Neutrophil (primary cell): ENCODE measurements at regions not wholly inside any gene's neighbourhood (a gene's known extent, or its start where the extent isn't known, plus 50 kb on each side); places are given as distances from the start of the nearest gene placed in this dataset.

Experiments used
- H3K27ac ChIP-seq: fragments of 200-600 bp; sonication (generic); 2 replicates; pipeline ENCODE4 v1.5.1; 2016; ENCODE audit warnings: mild to moderate bottlenecking, moderate library complexity
- H3K27me3 ChIP-seq: fragments of 200-600 bp; sonication (generic); 2 replicates; pipeline ENCODE4 v1.6.0; 2016; ENCODE audit warnings: mild to moderate bottlenecking
- H3K36me3 ChIP-seq: fragments of 200-600 bp; sonication (generic); 2 replicates; pipeline ENCODE4 v1.5.1; 2017
- H3K4me1 ChIP-seq, 2 experiments: fragments of 200-600 bp in 1 of 2; sonication (generic) in 1 of 2; 1 replicate in 1 of 2; 2 replicates in 1 of 2; pipeline versions ENCODE4 v1.5.1 to v1.6.1; 2013 to 2016; ENCODE audit warnings: low read depth in 1 of 2, low read length in 1 of 2, mild to moderate bottlenecking in 1 of 2, moderate library complexity in 1 of 2; ENCODE audit not compliant: control insufficient read depth in 1 of 2, insufficient read depth in 1 of 2
- H3K4me3 ChIP-seq, 2 experiments: fragments of 200-600 bp in 1 of 2; sonication (generic) in 1 of 2; 1 replicate in 1 of 2; 2 replicates in 1 of 2; pipeline ENCODE4 v1.5.1; 2013 to 2016; ENCODE audit warnings: low read depth in 1 of 2, low read length in 1 of 2, mild to moderate bottlenecking in 1 of 2, moderate library complexity in 1 of 2
- H3K9me3 ChIP-seq: fragments of 200-600 bp; sonication (generic); 2 replicates; pipeline ENCODE4 v1.5.1; 2016
- TF ChIP-seq, protein P1 (sequence below): fragments of 200-600 bp; sonication (generic); IDR thresholded peaks from 2 replicates; pipeline ENCODE4 v1.5.1; 2016; ENCODE audit warnings: antibody characterized with exemption

- Histone ChIP-seq H3K36me3 (no peaks in the 10 kb centered on the region), H3K27me3 (no peaks in the 10 kb centered on the region)
- TF ChIP-seq, protein P1, sequence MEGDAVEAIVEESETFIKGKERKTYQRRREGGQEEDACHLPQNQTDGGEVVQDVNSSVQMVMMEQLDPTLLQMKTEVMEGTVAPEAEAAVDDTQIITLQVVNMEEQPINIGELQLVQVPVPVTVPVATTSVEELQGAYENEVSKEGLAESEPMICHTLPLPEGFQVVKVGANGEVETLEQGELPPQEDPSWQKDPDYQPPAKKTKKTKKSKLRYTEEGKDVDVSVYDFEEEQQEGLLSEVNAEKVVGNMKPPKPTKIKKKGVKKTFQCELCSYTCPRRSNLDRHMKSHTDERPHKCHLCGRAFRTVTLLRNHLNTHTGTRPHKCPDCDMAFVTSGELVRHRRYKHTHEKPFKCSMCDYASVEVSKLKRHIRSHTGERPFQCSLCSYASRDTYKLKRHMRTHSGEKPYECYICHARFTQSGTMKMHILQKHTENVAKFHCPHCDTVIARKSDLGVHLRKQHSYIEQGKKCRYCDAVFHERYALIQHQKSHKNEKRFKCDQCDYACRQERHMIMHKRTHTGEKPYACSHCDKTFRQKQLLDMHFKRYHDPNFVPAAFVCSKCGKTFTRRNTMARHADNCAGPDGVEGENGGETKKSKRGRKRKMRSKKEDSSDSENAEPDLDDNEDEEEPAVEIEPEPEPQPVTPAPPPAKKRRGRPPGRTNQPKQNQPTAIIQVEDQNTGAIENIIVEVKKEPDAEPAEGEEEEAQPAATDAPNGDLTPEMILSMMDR, result no peak
These were observed 313.6 kb upstream of the ANO3 start for GRCh38 chr11:26018336-26018735.

GRCh38 chr11:26019386-26019785, 312.5 kb upstream of the ANO3 start:
- H3K4me3 ChIP-seq, result no peak overlapping the region
- H3K9me3 ChIP-seq, result no peaks in the 10 kb centered on the region
- TF ChIP-seq, protein P1, result no peak
- H3K4me1 ChIP-seq, result no peaks in the 10 kb centered on the region
- H3K27me3 ChIP-seq, result no peaks in the 10 kb centered on the region
- no peak overlapping the region for H3K27ac ChIP-seq
- H3K36me3 ChIP-seq, result no peaks in the 10 kb centered on the region

More at GRCh38 chr11:26018336-26018735, 313.6 kb upstream of the ANO3 start:
- H3K9me3 ChIP-seq, result no peaks in the 10 kb centered on the region
- no peaks in the 10 kb centered on the region for H3K4me1 ChIP-seq
- H3K27ac ChIP-seq, result no peak overlapping the region
- no peak overlapping the region for H3K4me3 ChIP-seq

DNA sequence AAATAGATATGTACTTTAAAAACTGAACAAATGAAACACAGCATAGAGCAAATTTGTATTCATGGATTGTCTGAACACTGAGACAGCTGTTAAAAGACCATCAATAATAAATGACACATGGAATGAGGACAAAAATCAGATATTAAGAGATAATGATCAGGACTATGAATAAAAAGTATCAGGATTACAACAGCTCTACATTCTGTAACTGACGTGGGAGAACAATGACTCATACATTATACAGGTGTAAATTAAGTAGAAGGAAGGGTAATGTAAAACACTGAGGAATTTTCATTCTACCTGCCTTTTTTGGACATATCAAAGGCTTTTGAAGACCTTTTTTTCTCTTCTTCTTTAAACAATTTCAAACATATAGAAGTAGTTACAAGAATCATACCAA, 310.9 kb upstream of the ANO3 start:
- TF ChIP-seq, protein P1, result no peak
- Histone ChIP-seq H3K4me3 (no peak overlapping the region), H3K36me3 (no peaks in the 10 kb centered on the region), H3K27ac (no peak overlapping the region), H3K4me1 (no peaks in the 10 kb centered on the region), H3K27me3 (no peaks in the 10 kb centered on the region), H3K9me3 (no peaks in the 10 kb centered on the region)

DNA sequence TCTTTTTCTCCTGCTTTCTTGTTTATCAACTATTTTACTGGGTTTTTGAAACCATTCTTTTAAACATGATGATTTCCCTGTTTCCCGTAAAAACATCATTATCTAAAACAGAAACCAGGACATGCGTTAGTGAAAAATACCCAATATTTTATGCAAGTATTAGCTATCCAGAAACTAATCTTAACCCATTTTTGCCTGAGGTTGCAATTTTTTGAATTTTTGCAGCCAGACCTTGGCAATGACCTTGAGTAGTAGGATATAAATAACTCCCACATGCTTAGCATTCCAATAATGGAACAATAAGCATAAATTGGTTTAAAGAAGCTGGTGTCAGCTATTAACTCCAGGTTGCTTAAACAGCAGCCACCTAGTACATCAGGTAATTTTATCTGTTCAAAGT, 308.9 kb upstream of the ANO3 start:
- H3K4me1 ChIP-seq, result no peaks in the 10 kb centered on the region
- TF ChIP-seq, protein P1, result no peak
- no peak overlapping the region for H3K27ac ChIP-seq
- no peak overlapping the region for H3K4me3 ChIP-seq
- no peaks in the 10 kb centered on the region for H3K36me3 ChIP-seq
- no peaks in the 10 kb centered on the region for H3K27me3 ChIP-seq
- H3K9me3 ChIP-seq, result no peaks in the 10 kb centered on the region

DNA sequence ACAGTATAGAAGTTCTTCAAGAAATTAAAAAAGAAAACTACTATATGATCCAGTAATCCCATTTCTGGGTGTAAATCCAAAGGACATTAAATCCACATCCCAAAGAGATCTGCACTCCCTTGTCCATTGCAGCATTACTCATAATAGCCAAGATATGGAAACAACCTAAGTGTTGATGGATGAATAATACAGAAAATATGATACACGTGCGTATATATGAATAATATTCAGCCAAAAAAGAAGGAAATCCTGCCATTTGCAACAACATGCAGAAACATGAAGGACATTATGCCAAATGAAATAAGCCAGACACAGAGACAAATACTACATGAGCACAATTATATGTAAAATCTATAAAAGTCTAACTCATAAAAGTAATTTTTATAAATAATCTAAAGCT, 306.3 kb upstream of the ANO3 start:
- H3K27ac ChIP-seq, result no peak overlapping the region
- H3K27me3 ChIP-seq, result no peaks in the 10 kb centered on the region
- TF ChIP-seq, protein P1, result no peak
- no peaks in the 10 kb centered on the region for H3K36me3 ChIP-seq
- H3K4me1 ChIP-seq, result no peaks in the 10 kb centered on the region
- H3K9me3 ChIP-seq, result no peaks in the 10 kb centered on the region
- H3K4me3 ChIP-seq, result no peak overlapping the region

DNA sequence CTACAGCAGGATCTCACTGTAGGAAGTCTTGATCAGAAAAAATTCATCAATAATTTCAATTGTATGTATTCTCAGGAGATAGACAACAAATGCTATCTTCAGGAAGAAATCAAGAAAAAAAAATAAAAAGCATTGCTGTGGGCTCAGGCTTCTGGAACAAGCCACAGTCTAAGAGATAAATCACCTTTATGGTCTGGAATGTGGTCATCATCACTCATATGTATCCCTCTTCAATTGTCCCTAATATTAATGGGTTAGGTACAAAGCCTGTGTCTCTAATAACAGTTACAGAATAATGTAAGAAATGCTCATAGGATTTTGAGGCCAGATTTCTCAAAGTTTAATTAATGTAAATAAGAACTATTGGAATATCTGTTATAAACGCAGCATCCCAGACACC, 305.9 kb upstream of the ANO3 start:
- no peak overlapping the region for H3K4me3 ChIP-seq
- TF ChIP-seq, protein P1, result no peak
- H3K4me1 ChIP-seq, result no peaks in the 10 kb centered on the region
- no peak overlapping the region for H3K27ac ChIP-seq
- no peaks in the 10 kb centered on the region for H3K27me3 ChIP-seq
- no peaks in the 10 kb centered on the region for H3K9me3 ChIP-seq
- no peaks in the 10 kb centered on the region for H3K36me3 ChIP-seq
